ENCODE measurements at regions not wholly inside any gene's neighbourhood (a gene's known extent, or its start where the extent isn't known, plus 50 kb on each side); places are given as distances from the start of the nearest gene placed in this dataset.

- TF ChIP-seq CTCF (IDR thresholded peaks at IDR 0.05), result no peak
- TF ChIP-seq POLR2A (IDR thresholded peaks at IDR 0.05), result no peak
- no peak for TF ChIP-seq POLR2AphosphoS5 (IDR thresholded peaks at IDR 0.05)
- no peak for TF ChIP-seq EP300 (IDR thresholded peaks at IDR 0.05; ENCODE audit: low read depth)
Measured at GRCh38 chr6:134495203-134495889, 177.4 kb upstream of the SGK1 start.

All from transverse colon (tissue), 4 donors.